ENCODE measurements at regions not wholly inside any gene's neighbourhood (a gene's known extent, or its start where the extent isn't known, plus 50 kb on each side); places are given as distances from the start of the nearest gene placed in this dataset.

- TF ChIP-seq BCL11A (IDR thresholded peaks at IDR 0.05; ENCODE audit: low read depth in 2 of 2, low read length in 2 of 2) = no peak
- TF ChIP-seq SRF (IDR thresholded peaks at IDR 0.05; ENCODE audit: low read depth, low read length) = no peak
- no peak for TF ChIP-seq NANOG (IDR thresholded peaks at IDR 0.05; ENCODE audit: insufficient read depth, low read depth, low read length, poor library complexity, severe bottlenecking)
- no peak for TF ChIP-seq CEBPB (IDR thresholded peaks at IDR 0.05; ENCODE audit: low read depth, low read length)
- no peak for TF ChIP-seq SAP30 (IDR thresholded peaks at IDR 0.05; ENCODE audit: insufficient read depth, insufficient replicate concordance, low read length)
- TF ChIP-seq TBP (IDR thresholded peaks at IDR 0.05; ENCODE audit: low read depth, low read length) = no peak
- no peak for TF ChIP-seq CTCF (IDR thresholded peaks at IDR 0.05; ENCODE audit: control extremely low read depth in 1 of 3, insufficient read depth in 1 of 3, low read depth in 1 of 3, low read length in 3 of 3)
- TF ChIP-seq USF2 (IDR thresholded peaks at IDR 0.05; ENCODE audit: low read length) = no peak
- no peak for TF ChIP-seq GTF2F1 (IDR thresholded peaks at IDR 0.05; ENCODE audit: borderline replicate concordance, low read depth, low read length)
- TF ChIP-seq EZH2 (IDR thresholded peaks at IDR 0.05; ENCODE audit: low read depth, low read length, severe bottlenecking) = no peak
- TF ChIP-seq SUZ12 (IDR thresholded peaks at IDR 0.05; ENCODE audit: low read length) = no peak
Observed at GRCh38 chr11:92611157-92611556, 358.3 kb upstream of the MTNR1B start.
